Liver (tissue), 8 donors: ENCODE measurements at regions not wholly inside any gene's neighbourhood (a gene's known extent, or its start where the extent isn't known, plus 50 kb on each side); places are given as distances from the start of the nearest gene placed in this dataset.

Experiments
- DNase-seq: peaks from one replicate; pipeline ENCODE4 v3.0.0-alpha.2; 2017; ENCODE audit warnings: low spot score
- H3K27ac ChIP-seq, 2 donors: one replicate each; pipeline ENCODE4 v1.7.0; 2013; ENCODE audit warnings: inconsistent platforms in 2 of 2, low read length in 2 of 2, control low read depth in 1 of 2, low read depth in 1 of 2, mild to moderate bottlenecking in 1 of 2
- H3K27me3 ChIP-seq, 4 donors: one replicate each; pipeline versions ENCODE4 v1.6.1 to v1.7.0; 2013; ENCODE audit warnings: low read length in 3 of 4, inconsistent platforms in 1 of 4, mild to moderate bottlenecking in 1 of 4, moderate library complexity in 1 of 4; ENCODE audit not compliant: control insufficient read depth in 4 of 4, insufficient read depth in 4 of 4
- H3K36me3 ChIP-seq, 4 donors: one replicate each; pipeline versions ENCODE4 v1.6.1 to v1.7.0; 2013; ENCODE audit warnings: low read length in 3 of 4, mild to moderate bottlenecking in 3 of 4, low read depth in 1 of 4, moderate library complexity in 1 of 4; ENCODE audit not compliant: control insufficient read depth in 4 of 4, insufficient read depth in 3 of 4
- H3K4me1 ChIP-seq, 4 donors: one replicate each; pipeline versions ENCODE4 v1.6.1 to v1.7.0; 2013; ENCODE audit warnings: low read length in 3 of 4, mild to moderate bottlenecking in 3 of 4, moderate library complexity in 1 of 4; ENCODE audit not compliant: control insufficient read depth in 4 of 4, insufficient read depth in 4 of 4
- H3K4me3 ChIP-seq, 3 donors: one replicate each; pipeline versions ENCODE4 v1.6.1 to v1.7.0; 2013; ENCODE audit warnings: low read length in 3 of 3, control low read depth in 1 of 3, low read depth in 1 of 3, mild to moderate bottlenecking in 1 of 3
- H3K9ac ChIP-seq, 2 donors: one replicate each; pipeline ENCODE4 v1.7.0; 2013; ENCODE audit warnings: low read length in 2 of 2, mild to moderate bottlenecking in 2 of 2, moderate library complexity in 2 of 2, control low read depth in 1 of 2, low read depth in 1 of 2
- H3K9me3 ChIP-seq, 4 donors: one replicate each; pipeline versions ENCODE4 v1.6.1 to v1.7.0; 2013; ENCODE audit warnings: low read length in 3 of 4; ENCODE audit not compliant: control insufficient read depth in 4 of 4
- EGR1 ChIP-seq, 2 donors: IDR thresholded peaks; 2 replicates each; pipeline ENCODE4 v1.6.1; 2016 to 2018; ENCODE audit warnings: antibody characterized with exemption in 2 of 2, low read depth in 2 of 2
- FOXA1 ChIP-seq: IDR thresholded peaks from 2 replicates; pipeline ENCODE4 v1.6.1; 2016; ENCODE audit warnings: antibody characterized with exemption
- FOXA2 ChIP-seq: IDR thresholded peaks from 2 replicates; pipeline ENCODE4 v1.6.1; 2016; ENCODE audit warnings: antibody characterized with exemption
- GABPA ChIP-seq, 2 donors: IDR thresholded peaks in 1 of 2; conservative IDR thresholded peaks in 1 of 2; 2 replicates each; pipeline ENCODE4 v1.6.1; 2016; ENCODE audit warnings: antibody characterized with exemption in 2 of 2, mild to moderate bottlenecking in 1 of 2, moderate library complexity in 1 of 2
- HNF4A ChIP-seq, 2 donors: conservative IDR thresholded peaks; 2 replicates each; pipeline ENCODE4 v1.6.1; 2016; ENCODE audit warnings: antibody characterized with exemption in 2 of 2, mild to moderate bottlenecking in 2 of 2
- HNF4G ChIP-seq: IDR thresholded peaks from 2 replicates; pipeline ENCODE4 v1.6.1; 2016; ENCODE audit warnings: antibody characterized with exemption
- NR2F2 ChIP-seq: IDR thresholded peaks from 2 replicates; pipeline ENCODE4 v1.6.1; 2016; ENCODE audit warnings: antibody characterized with exemption
- RAD21 ChIP-seq, 2 donors: IDR thresholded peaks; 2 replicates each; pipeline ENCODE4 v1.6.1; 2016; ENCODE audit warnings: antibody characterized with exemption in 2 of 2, mild to moderate bottlenecking in 2 of 2
- RXRA ChIP-seq, 2 donors: IDR thresholded peaks; 2 replicates each; pipeline ENCODE4 v1.6.1; 2017 to 2018; ENCODE audit warnings: antibody characterized with exemption in 2 of 2, mild to moderate bottlenecking in 1 of 2
- SP1 ChIP-seq: IDR thresholded peaks from 2 replicates; pipeline ENCODE4 v1.6.1; 2018; ENCODE audit warnings: antibody characterized with exemption, mild to moderate bottlenecking
- TAF1 ChIP-seq: conservative IDR thresholded peaks from 2 replicates; pipeline ENCODE4 v1.6.1; 2016; ENCODE audit warnings: antibody characterized with exemption, mild to moderate bottlenecking
- YY1 ChIP-seq: IDR thresholded peaks from 2 replicates; pipeline ENCODE4 v1.6.1; 2016; ENCODE audit warnings: antibody characterized with exemption, mild to moderate bottlenecking
- WGBS: extraction: QIAGEN DNeasy Blood & Tissue Kit; methylation state at CpG from one replicate; pipeline ENCODE4 v1.1.7; 2013; 5-methylcytosine and 5-hydroxymethylcytosine counted together
- TF ChIP-seq, protein P1 (sequence below): IDR thresholded peaks from 2 replicates; pipeline ENCODE4 v1.6.1; 2016; ENCODE audit warnings: antibody characterized with exemption
- TF ChIP-seq, protein P2 (sequence below): fragments of 150-350 bp; IDR thresholded peaks from 2 replicates; pipeline ENCODE4 v1.5.1; 2017; ENCODE audit warnings: improper control_type of control experiment, low read depth, low read length; ENCODE audit not compliant: missing input control
- TF ChIP-seq, protein P3 (sequence below): IDR thresholded peaks from 2 replicates; pipeline ENCODE4 v1.6.1; 2016; ENCODE audit warnings: antibody characterized with exemption
- TF ChIP-seq, protein P4 (sequence below): IDR thresholded peaks from 2 replicates; pipeline ENCODE4 v1.6.1; 2016; ENCODE audit warnings: antibody characterized with exemption
- TF ChIP-seq, protein P5 (sequence below): IDR thresholded peaks from 2 replicates; pipeline ENCODE4 v1.6.1; 2016; ENCODE audit warnings: antibody characterized with exemption, mild to moderate bottlenecking
- donor health status: healthy.
- donor health status: healthy.
- donor health status: healthy.
- donor health status: healthy.
- donor health status: healthy.

DNA sequence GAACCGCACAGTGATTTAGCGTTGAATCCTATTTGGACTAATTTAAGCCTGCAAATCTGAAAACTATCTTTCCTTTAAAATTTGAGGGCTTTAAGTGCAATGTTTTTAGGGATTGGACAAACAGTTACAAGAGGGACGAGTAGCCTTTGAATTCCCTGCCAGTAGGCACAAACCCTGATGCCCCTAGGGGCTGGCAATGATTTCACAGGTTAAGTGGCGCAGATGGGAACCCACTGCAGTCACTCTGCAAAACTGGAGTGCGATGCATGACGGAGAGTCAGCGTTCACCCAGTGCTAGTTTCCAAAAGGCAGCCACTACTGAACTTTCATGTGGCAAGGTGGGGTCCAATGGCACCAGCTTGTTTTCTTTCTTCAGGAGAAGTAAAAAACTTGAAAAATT is 99.4 kb upstream of the FRMD6 start:
- Histone ChIP-seq H3K27me3 (no peaks in the 10 kb centered on the region), H3K9me3 (no peaks in the 10 kb centered on the region), H3K4me1 (peaks cover 5 to 15% (median 10%) of the 10 kb centered on the region in 4 donors), H3K27ac (no peak overlapping the region), H3K9ac (no peak overlapping the region), H3K4me3 (no peak overlapping the region), H3K36me3 (no peaks in the 10 kb centered on the region)
- TF ChIP-seq TAF1 (no peak), RXRA (IDR thresholded peaks at IDR 0.05) (no peak), RAD21 (IDR thresholded peaks at IDR 0.05) (no peak), SP1 (no peak), EGR1 (IDR thresholded peaks at IDR 0.05; ENCODE audit: low read depth in 2 of 2) (no peak), HNF4G (no peak), GABPA (IDR thresholded peaks at IDR 0.05 in 1 of 2, conservative IDR thresholded peaks at IDR 0.05 in 1 of 2) (no peak), NR2F2 (no peak), YY1 (no peak), HNF4A (conservative IDR thresholded peaks at IDR 0.05) (no peak)
- TF ChIP-seq, protein P1, sequence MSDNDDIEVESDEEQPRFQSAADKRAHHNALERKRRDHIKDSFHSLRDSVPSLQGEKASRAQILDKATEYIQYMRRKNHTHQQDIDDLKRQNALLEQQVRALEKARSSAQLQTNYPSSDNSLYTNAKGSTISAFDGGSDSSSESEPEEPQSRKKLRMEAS = no peak
- TF ChIP-seq, protein P2, sequence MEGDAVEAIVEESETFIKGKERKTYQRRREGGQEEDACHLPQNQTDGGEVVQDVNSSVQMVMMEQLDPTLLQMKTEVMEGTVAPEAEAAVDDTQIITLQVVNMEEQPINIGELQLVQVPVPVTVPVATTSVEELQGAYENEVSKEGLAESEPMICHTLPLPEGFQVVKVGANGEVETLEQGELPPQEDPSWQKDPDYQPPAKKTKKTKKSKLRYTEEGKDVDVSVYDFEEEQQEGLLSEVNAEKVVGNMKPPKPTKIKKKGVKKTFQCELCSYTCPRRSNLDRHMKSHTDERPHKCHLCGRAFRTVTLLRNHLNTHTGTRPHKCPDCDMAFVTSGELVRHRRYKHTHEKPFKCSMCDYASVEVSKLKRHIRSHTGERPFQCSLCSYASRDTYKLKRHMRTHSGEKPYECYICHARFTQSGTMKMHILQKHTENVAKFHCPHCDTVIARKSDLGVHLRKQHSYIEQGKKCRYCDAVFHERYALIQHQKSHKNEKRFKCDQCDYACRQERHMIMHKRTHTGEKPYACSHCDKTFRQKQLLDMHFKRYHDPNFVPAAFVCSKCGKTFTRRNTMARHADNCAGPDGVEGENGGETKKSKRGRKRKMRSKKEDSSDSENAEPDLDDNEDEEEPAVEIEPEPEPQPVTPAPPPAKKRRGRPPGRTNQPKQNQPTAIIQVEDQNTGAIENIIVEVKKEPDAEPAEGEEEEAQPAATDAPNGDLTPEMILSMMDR = no peak
- TF ChIP-seq, protein P3, sequence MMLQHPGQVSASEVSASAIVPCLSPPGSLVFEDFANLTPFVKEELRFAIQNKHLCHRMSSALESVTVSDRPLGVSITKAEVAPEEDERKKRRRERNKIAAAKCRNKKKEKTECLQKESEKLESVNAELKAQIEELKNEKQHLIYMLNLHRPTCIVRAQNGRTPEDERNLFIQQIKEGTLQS = no peak
- TF ChIP-seq, protein P4, sequence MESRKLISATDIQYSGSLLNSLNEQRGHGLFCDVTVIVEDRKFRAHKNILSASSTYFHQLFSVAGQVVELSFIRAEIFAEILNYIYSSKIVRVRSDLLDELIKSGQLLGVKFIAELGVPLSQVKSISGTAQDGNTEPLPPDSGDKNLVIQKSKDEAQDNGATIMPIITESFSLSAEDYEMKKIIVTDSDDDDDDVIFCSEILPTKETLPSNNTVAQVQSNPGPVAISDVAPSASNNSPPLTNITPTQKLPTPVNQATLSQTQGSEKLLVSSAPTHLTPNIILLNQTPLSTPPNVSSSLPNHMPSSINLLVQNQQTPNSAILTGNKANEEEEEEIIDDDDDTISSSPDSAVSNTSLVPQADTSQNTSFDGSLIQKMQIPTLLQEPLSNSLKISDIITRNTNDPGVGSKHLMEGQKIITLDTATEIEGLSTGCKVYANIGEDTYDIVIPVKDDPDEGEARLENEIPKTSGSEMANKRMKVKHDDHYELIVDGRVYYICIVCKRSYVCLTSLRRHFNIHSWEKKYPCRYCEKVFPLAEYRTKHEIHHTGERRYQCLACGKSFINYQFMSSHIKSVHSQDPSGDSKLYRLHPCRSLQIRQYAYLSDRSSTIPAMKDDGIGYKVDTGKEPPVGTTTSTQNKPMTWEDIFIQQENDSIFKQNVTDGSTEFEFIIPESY = no peak
- no peak for DNase-seq
- WGBS = 93% methylated on average over 7 of the region's 7 CpGs

DNA sequence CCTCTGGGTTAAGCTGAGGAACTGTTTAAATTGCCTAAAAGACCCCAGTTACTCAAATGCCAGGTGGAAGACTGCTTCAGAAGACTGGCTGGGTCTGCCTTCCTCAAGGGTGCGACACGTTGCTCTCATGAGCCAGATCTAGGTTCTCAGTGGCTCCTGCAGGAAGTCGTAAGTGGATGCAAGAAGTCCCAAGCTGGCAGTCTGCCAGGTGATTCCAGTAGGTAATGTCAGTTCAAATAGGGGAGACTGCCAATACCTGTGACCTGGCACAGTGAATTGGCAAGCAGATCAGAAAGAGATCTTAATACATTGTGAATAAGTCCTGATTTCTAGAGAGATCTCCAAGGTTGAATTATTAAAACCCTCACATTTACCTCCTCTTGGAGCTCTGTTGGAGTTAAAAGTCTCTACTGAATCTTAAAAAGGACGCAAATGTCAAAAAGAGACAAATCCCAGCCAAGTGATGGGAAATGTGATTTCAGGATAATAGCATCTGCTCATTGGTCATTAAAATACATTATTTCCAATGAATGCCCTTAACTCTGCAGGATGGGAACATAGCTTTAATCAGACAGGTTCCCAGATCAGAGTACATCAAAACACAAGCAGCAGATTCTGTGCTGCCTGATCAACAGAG is 98.8 kb upstream of the FRMD6 start:
- DNase-seq = no peak
- WGBS = 33% methylated on average over 4 of the region's 4 CpGs
- H3K36me3 ChIP-seq = no peaks in the 10 kb centered on the region

More for the DNA sequence above, 98.8 kb upstream of the FRMD6 start:
- H3K4me3 ChIP-seq = no peak overlapping the region
- TF ChIP-seq HNF4G = no peak
- TF ChIP-seq, protein P4 = no peak
- TF ChIP-seq, protein P5, sequence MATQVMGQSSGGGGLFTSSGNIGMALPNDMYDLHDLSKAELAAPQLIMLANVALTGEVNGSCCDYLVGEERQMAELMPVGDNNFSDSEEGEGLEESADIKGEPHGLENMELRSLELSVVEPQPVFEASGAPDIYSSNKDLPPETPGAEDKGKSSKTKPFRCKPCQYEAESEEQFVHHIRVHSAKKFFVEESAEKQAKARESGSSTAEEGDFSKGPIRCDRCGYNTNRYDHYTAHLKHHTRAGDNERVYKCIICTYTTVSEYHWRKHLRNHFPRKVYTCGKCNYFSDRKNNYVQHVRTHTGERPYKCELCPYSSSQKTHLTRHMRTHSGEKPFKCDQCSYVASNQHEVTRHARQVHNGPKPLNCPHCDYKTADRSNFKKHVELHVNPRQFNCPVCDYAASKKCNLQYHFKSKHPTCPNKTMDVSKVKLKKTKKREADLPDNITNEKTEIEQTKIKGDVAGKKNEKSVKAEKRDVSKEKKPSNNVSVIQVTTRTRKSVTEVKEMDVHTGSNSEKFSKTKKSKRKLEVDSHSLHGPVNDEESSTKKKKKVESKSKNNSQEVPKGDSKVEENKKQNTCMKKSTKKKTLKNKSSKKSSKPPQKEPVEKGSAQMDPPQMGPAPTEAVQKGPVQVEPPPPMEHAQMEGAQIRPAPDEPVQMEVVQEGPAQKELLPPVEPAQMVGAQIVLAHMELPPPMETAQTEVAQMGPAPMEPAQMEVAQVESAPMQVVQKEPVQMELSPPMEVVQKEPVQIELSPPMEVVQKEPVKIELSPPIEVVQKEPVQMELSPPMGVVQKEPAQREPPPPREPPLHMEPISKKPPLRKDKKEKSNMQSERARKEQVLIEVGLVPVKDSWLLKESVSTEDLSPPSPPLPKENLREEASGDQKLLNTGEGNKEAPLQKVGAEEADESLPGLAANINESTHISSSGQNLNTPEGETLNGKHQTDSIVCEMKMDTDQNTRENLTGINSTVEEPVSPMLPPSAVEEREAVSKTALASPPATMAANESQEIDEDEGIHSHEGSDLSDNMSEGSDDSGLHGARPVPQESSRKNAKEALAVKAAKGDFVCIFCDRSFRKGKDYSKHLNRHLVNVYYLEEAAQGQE = no peak
- peak in 1 of 2 donors; percentile 28 for TF ChIP-seq HNF4A (conservative IDR thresholded peaks at IDR 0.05)
- peak; percentile 13 to 36 for TF ChIP-seq RAD21 (IDR thresholded peaks at IDR 0.05)
- TF ChIP-seq, protein P1 = no peak
- TF ChIP-seq YY1 = no peak
- TF ChIP-seq FOXA2 = no peak
- TF ChIP-seq RXRA (IDR thresholded peaks at IDR 0.05) = peak; percentile 61 to 65
- TF ChIP-seq NR2F2 = no peak
- TF ChIP-seq FOXA1 = no peak
- H3K27ac ChIP-seq = no peak overlapping the region
- no peaks in the 10 kb centered on the region for H3K27me3 ChIP-seq
- peaks cover 5 to 11% (median 8%) of the 10 kb centered on the region in 4 donors for H3K4me1 ChIP-seq
- no peaks in the 10 kb centered on the region for H3K9me3 ChIP-seq
- H3K9ac ChIP-seq = no peak overlapping the region
